ENCODE measurements at regions not wholly inside any gene's neighbourhood (a gene's known extent, or its start where the extent isn't known, plus 50 kb on each side); places are given as distances from the start of the nearest gene placed in this dataset.

- TF ChIP-seq CTCF (conservative IDR thresholded peaks at IDR 0.05; ENCODE audit: low read depth, low read length), result no peak
- no peak for TF ChIP-seq EZH2phosphoT487 (IDR thresholded peaks at IDR 0.05; ENCODE audit: borderline replicate concordance, low read length)
- no peak for TF ChIP-seq EZH2 (IDR thresholded peaks at IDR 0.05; ENCODE audit: low read length, unreplicated experiment)
Measured at GRCh38 chr5:101976933-101977332, 319.2 kb downstream of the SLCO4C1 start.

Measured in PC-3 (cell line).